Hematopoietic multipotent progenitor cell treated with erythropoietin and hydrocortisone succinate and interleukin-3 and kit ligand, for 15 days (in vitro differentiated cells): ENCODE measurements at regions not wholly inside any gene's neighbourhood (a gene's known extent, or its start where the extent isn't known, plus 50 kb on each side); places are given as distances from the start of the nearest gene placed in this dataset.

ENCODE experiments used
- DNase-seq: peaks from one replicate; pipeline ENCODE4 v3.0.0-alpha.2; 2015; ENCODE audit warnings: low spot score

DNA sequence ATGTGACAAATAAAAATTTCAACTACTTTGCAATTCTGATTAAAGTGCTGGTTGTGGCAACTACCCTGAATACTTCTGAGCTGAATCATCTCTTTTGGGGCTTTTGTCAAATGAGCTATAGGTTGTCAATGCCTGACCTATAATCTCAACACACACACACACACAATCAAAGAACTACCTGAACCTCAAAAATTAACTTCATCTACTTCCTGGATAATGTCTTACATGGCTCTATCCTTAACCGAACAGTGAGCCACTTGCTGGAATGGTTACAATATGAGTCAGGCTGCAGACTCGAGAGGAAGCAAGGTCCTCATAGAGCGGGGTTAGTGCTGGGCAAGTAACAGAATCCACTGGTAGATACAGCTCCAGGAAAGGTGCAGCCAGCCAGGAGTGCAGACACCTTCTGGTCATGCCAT lies 70.6 kb upstream of the DST start:
- DNase-seq: no peak

DNA sequence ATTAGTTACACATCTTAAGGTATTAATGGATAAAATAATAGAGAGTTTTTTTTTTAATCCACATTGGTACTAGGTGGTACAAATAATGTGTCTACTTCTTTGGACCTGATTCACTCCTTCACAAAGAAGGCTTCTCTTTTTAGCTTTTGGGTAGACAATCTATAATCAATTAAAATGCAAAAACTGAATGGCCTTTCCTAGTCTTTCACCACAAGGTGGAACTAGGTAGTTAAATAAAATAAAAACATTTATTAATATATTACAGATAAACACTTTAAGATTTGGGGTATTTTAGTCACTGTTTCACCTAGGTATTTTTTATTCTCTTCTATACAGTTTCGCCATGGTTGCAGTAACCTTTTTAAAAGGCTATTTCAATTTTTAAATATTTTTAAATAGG lies 68.3 kb upstream of the DST start:
- DNase-seq: no peak

GRCh38 chr6:56709650-56710049 lies 67.0 kb upstream of the DST start:
- no peak for DNase-seq

DNA sequence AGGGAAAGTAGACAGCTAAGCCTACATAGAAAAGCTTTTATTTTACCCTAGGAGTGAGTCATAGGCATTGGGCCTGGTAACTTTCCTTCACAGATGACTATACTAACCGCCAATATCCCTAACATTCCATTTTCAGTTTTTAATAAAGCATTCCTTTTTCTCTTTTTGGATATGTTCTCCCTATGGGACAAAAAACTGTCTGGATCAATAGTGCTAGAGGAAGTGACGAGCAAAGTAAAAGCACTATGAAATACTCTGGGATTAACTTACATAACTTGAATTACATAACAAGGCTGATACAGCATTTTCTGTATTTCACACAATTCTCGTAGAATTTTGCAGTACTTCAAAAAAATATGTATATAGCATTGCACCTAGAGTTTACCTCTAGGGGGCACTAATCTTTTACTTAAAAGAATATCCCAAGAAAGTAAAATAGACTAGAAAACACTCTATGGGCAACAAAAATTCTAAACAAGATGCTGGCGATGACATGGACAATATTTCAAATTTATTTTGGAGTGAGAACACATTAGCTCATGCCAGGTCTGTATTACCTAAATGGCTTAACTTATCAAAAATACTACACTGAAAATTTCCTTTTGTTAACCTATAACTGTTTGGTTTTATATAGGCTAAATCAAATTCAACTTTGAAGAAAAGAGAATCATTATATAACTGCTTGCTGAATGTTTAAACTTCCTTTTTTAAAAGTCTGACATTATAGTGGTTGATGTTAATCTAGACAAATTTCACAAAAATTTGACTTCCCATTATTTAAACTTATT lies 66.3 kb upstream of the DST start:
- peak; percentile 42 for DNase-seq

- DNase-seq: no peak
These were observed 64.5 kb upstream of the DST start for GRCh38 chr6:56706981-56707726.

DNA sequence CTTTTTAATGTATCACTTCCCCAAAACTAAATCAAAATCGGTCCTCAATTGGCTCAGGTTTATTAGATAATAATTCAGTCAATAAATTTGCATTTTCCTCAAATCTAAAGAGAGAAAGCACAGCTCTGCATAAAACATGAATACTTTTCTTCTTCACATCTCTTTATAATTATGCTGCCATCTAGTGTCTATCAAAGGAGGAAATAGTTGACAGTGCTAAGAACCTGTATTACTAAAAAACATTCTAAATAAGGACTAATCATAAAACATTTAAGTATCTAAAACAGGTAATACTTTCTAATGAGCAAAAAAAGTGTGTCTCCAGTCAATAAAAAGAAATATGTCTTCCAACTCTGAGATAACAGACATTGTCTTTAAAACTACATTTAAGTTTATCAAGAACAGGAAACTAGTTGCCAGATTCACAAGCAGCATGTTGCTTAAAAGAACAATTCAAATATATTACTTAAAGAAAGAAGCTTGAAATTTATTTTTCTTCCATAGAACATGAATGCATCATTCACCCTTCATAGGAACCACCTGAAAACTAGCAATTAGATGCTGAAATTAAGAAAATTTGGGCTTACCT lies 56.5 kb upstream of the DST start:
- no peak for DNase-seq

GRCh38 chr6:56695702-56696101 lies 53.0 kb upstream of the DST start:
- no peak for DNase-seq

DNA sequence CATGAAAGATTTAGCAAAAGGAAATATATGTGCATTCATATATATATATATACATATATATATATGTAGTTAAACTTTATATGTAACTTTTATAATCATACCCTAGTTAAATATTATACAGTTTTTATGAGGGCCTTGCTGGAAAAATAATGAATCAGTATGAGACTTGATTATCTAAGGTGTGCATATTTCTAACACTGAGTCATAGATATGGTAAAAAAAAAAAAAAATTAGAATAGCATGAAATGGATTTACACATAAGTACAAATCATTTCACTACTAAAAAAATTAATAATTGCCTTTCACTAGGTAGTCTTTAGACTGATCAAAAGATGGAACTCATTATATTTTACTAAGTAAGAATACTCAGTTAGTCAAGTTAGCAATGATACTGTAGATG lies 51.3 kb upstream of the DST start:
- no peak for DNase-seq

DNA sequence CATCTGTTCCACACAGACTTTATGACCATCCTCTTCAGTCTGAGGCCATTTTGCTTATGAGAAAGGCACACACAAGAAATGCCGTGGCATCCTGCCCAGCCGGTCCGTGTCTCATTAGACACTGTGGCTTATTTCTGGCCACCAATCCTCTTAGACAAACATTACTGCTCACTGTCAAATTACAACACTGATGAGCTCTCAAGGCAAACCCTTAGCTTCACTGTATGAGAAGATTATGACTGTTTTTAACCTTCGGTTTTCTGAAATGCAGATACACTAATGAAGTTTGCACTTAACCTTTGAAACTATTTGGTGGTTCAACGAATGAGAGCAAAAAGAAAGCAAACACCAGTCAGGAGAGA lies 50.5 kb upstream of the DST start:
- no peak for DNase-seq

DNA sequence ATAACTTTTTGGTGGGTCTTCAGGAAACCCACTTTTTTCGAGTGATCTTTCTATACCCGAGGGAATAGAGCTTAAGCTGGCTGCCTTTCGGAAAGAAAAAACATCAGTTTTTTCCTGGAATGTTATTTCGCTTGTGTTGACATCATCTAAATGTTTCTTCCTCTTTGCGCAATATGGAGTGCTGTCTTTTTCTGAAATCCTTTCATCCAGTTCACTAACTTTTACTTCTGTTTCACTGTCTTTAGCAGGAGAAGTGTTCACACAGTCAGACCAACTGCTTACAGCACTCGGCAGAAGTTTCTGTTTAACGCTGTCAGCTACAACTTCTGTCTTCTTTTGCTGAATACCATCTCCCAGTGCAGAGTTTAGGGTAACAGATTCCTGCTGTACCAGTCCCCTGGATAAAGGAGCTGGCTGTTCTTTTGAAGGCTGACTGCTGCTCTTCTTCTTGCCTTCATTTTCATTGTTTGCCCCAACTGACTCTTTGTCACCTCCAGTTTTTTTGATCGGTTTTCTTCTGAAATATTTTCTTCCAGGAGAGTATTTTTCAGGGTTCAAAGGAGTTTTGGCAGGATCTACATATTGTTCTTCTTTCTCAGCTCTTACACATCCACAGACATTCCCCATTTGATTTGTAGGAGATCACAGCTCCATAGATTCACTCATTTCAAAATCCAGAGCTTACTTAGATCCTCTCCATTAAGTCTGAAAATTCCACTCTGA lies 50.0 kb upstream of the DST start:
- no peak for DNase-seq
